Kidney (tissue), 13 donors: ENCODE measurements at regions not wholly inside any gene's neighbourhood (a gene's known extent, or its start where the extent isn't known, plus 50 kb on each side); places are given as distances from the start of the nearest gene placed in this dataset.

ENCODE experiments used
- DNase-seq, 5 donors: peaks; one replicate each; pipeline ENCODE4 v3.0.0-alpha.2; 2013 to 2020
- FAIRE-seq: peaks from 2 replicates; lab custom pipeline; 2012; peaks lifted over from hg19 to GRCh38; lab: Jason Lieb, UNC
- H3K27ac ChIP-seq, 2 donors: one replicate each; pipeline ENCODE4 v1.7.0; 2013; ENCODE audit warnings: low read depth in 2 of 2, low read length in 2 of 2, inconsistent platforms in 1 of 2
- H3K27me3 ChIP-seq: one replicate; pipeline ENCODE4 v1.7.1; 2013; ENCODE audit warnings: low read length, inconsistent platforms; ENCODE audit not compliant: control insufficient read depth, insufficient read depth
- H3K36me3 ChIP-seq, 3 donors: one replicate each; pipeline versions ENCODE4 v1.7.0 to v1.7.1; 2013; ENCODE audit warnings: low read length in 3 of 3, control low read depth in 1 of 3, inconsistent platforms in 1 of 3; ENCODE audit not compliant: insufficient read depth in 3 of 3, control insufficient read depth in 2 of 3
- H3K4me1 ChIP-seq, 3 donors: one replicate each; pipeline versions ENCODE4 v1.7.0 to v1.7.1; 2013; ENCODE audit warnings: low read length in 3 of 3, inconsistent platforms in 1 of 3, low read depth in 1 of 3; ENCODE audit not compliant: control insufficient read depth in 2 of 3, insufficient read depth in 2 of 3
- H3K4me3 ChIP-seq, 3 donors: one replicate each; pipeline versions ENCODE4 v1.7.0 to v1.8.1; 2013; ENCODE audit warnings: low read length in 3 of 3, control low read depth in 1 of 3, inconsistent platforms in 1 of 3
- H3K9ac ChIP-seq, 3 donors: one replicate each; pipeline versions ENCODE4 v1.7.0 to v1.7.1; 2013; ENCODE audit warnings: low read length in 3 of 3, control low read depth in 1 of 3, inconsistent platforms in 1 of 3
- H3K9me3 ChIP-seq, 3 donors: one replicate each; pipeline versions ENCODE4 v1.7.0 to v1.7.1; 2013; ENCODE audit warnings: low read length in 3 of 3, control low read depth in 1 of 3, inconsistent platforms in 1 of 3; ENCODE audit not compliant: control insufficient read depth in 2 of 3, insufficient read depth in 1 of 3
- intact Hi-C: fragments of 100-400 bp; cut with DNase I; formaldehyde crosslinking; loops from one replicate; pipeline ENCODE4 v1.11.1; 2022
- TF ChIP-seq, protein P1 (sequence below): IDR thresholded peaks from 3 replicates; pipeline ENCODE4 v1.5.1; 2012; ENCODE audit warnings: mild to moderate bottlenecking, moderate library complexity, borderline replicate concordance; ENCODE audit not compliant: insufficient read depth; ENCODE audit errors: extremely low read depth
- donor health status: control.
- donor health status: control.
- donor health status: control.
- donor health status: control.
- donor health status: control.
- donor health status: DM: yes; HTN: yes; CAD: no.
- donor health status: Normal renal cell carcinoma (clear cell type).

DNA sequence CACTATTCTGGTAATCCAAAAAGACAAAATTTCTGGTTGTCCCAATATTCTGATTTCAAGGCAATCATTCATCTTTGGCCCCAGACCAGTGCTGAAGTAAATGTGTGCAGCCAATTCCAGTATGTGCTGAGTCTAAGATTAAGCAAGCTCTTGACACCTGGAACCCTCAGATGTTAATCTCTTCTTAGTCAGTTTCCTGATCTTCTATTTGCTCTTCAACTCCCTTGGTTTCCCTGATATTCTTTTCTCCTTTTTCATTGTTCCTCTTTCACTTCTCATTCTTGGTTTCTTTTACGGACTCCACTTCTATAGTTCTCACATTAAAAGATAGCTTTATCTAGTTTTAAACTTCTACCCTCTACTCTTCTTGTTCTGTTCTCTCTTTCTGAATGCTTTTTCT, 445.7 kb upstream of the FANCL start:
- intact Hi-C loops, result no loop called here
- FAIRE-seq, result no peak
- TF ChIP-seq, protein P1, sequence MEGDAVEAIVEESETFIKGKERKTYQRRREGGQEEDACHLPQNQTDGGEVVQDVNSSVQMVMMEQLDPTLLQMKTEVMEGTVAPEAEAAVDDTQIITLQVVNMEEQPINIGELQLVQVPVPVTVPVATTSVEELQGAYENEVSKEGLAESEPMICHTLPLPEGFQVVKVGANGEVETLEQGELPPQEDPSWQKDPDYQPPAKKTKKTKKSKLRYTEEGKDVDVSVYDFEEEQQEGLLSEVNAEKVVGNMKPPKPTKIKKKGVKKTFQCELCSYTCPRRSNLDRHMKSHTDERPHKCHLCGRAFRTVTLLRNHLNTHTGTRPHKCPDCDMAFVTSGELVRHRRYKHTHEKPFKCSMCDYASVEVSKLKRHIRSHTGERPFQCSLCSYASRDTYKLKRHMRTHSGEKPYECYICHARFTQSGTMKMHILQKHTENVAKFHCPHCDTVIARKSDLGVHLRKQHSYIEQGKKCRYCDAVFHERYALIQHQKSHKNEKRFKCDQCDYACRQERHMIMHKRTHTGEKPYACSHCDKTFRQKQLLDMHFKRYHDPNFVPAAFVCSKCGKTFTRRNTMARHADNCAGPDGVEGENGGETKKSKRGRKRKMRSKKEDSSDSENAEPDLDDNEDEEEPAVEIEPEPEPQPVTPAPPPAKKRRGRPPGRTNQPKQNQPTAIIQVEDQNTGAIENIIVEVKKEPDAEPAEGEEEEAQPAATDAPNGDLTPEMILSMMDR, result no peak

GRCh38 chr2:58680755-58681310, 439.7 kb upstream of the FANCL start:
- FAIRE-seq (no peak), DNase-seq (no peak)
- H3K4me3 ChIP-seq, result no peak overlapping the region
- H3K27me3 ChIP-seq, result no peaks in the 10 kb centered on the region
- H3K9ac ChIP-seq, result no peak overlapping the region
- no peaks in the 10 kb centered on the region for H3K4me1 ChIP-seq
- H3K9me3 ChIP-seq, result peaks cover 0 to 2% (median 0%) of the 10 kb centered on the region in 3 donors
- TF ChIP-seq, protein P1, result no peak
- intact Hi-C loops, result no loop called here
- H3K27ac ChIP-seq, result no peak overlapping the region
- H3K36me3 ChIP-seq, result no peaks in the 10 kb centered on the region

More for the DNA sequence above, 445.7 kb upstream of the FANCL start:
- no peak for DNase-seq
- H3K27me3 ChIP-seq, result no peaks in the 10 kb centered on the region
- no peak overlapping the region for H3K4me3 ChIP-seq
- H3K27ac ChIP-seq, result no peak overlapping the region
- peaks cover 0 to 2% (median 0%) of the 10 kb centered on the region in 3 donors for H3K9me3 ChIP-seq
- H3K9ac ChIP-seq, result no peak overlapping the region
- no peaks in the 10 kb centered on the region for H3K36me3 ChIP-seq
- H3K4me1 ChIP-seq, result no peaks in the 10 kb centered on the region

- H3K36me3 ChIP-seq, result no peaks in the 10 kb centered on the region
- no peak overlapping the region for H3K27ac ChIP-seq
- no peaks in the 10 kb centered on the region for H3K9me3 ChIP-seq
- FAIRE-seq, result no peak
- H3K27me3 ChIP-seq, result no peaks in the 10 kb centered on the region
- H3K4me3 ChIP-seq, result no peak overlapping the region
- H3K4me1 ChIP-seq, result no peaks in the 10 kb centered on the region
- no peak for DNase-seq
- TF ChIP-seq, protein P1, result no peak
- intact Hi-C loops, result no loop called here
- no peak overlapping the region for H3K9ac ChIP-seq
Observed at GRCh38 chr2:58677748-58678147, 436.6 kb upstream of the FANCL start.

- H3K36me3 ChIP-seq, result no peaks in the 10 kb centered on the region
- intact Hi-C loops, result no loop called here
- no peak overlapping the region for H3K9ac ChIP-seq
- TF ChIP-seq, protein P1, result no peak
- FAIRE-seq (no peak), DNase-seq (no peak)
- H3K27me3 ChIP-seq, result no peaks in the 10 kb centered on the region
- H3K27ac ChIP-seq, result no peak overlapping the region
- no peak overlapping the region for H3K4me3 ChIP-seq
- H3K4me1 ChIP-seq, result no peaks in the 10 kb centered on the region
- no peaks in the 10 kb centered on the region for H3K9me3 ChIP-seq
Observed at GRCh38 chr2:58671675-58672074, 430.6 kb upstream of the FANCL start.
